K562 (cell line): ENCODE measurements at regions not wholly inside any gene's neighbourhood (a gene's known extent, or its start where the extent isn't known, plus 50 kb on each side); places are given as distances from the start of the nearest gene placed in this dataset.

Experiments
- ATAC-seq: fragments of 200-7000 bp; cut with Tn5 transposase; 3 replicates; pipeline ENCODE4 v1.9.1; 2020; ENCODE audit warnings: moderate library complexity
- BruUV-seq: library from RNA; stranded (reverse); fragments of 400-500 nt; replicated peaks from 2 replicates; lab custom pipeline; 2021; lab: Mats Ljungman, UMichigan
- CTCF ChIA-PET: fragments of 300-600 bp; formaldehyde crosslinking; extraction: SDS; loops from one replicate; lab custom pipeline; 2021; ENCODE audit warnings: low intra/inter-chr PET ratio; lab: Yijun Ruan, JAX
- POLR2A ChIA-PET: fragments of 300-600, 350-650 bp; sonication (Branson Sonifier 250); formaldehyde crosslinking; extraction: SDS; loops from one replicate; lab custom pipeline; 2021; ENCODE audit warnings: antibody characterized with exemption, inconsistent platforms; lab: Yijun Ruan, JAX
- DNase-seq, 4 experiments: peaks; one replicate each; pipeline versions ENCODE4 v3.0.0 to v3.0.0-alpha.2; 2011 to 2018; ENCODE audit warnings: low spot score in 3 of 4, mixed read lengths in 3 of 4; ENCODE audit errors: extremely low read depth in 1 of 4
- FAIRE-seq: peaks from 2 replicates; lab custom pipeline; 2011; peaks lifted over from hg19 to GRCh38; lab: Jason Lieb, UNC
- H2AFZ ChIP-seq: 2 replicates; pipeline ENCODE4 v1.6.0; 2011; ENCODE audit warnings: low read depth, low read length, control low read depth, inconsistent platforms
- H3K27ac ChIP-seq: fragments of 200-600 bp; 3 replicates; pipeline ENCODE4 v1.8.0; 2011; ENCODE audit warnings: low read depth, mild to moderate bottlenecking, control low read depth, inconsistent platforms, low read length, moderate library complexity, mixed read lengths; ENCODE audit errors: extremely low read depth
- H3K27me3 ChIP-seq, 2 experiments: fragments of 300-600 bp in 1 of 2; 2 replicates in 1 of 2; 3 replicates in 1 of 2; pipeline versions ENCODE4 v1.6.0 to v1.8.0; 2011; ENCODE audit warnings: inconsistent platforms in 2 of 2, low read length in 2 of 2, mild to moderate bottlenecking in 1 of 2, mixed read lengths in 1 of 2, moderate library complexity in 1 of 2; ENCODE audit not compliant: control insufficient read depth in 2 of 2, insufficient read depth in 2 of 2
- H3K36me3 ChIP-seq: fragments of 300-600 bp; 3 replicates; pipeline ENCODE4 v1.8.0; 2011; ENCODE audit warnings: mild to moderate bottlenecking, low read length, inconsistent platforms; ENCODE audit not compliant: control insufficient read depth, insufficient read depth
- H3K4me1 ChIP-seq, 2 experiments: fragments of 200-600 bp in 1 of 2; replicated peaks in 1 of 2; 2 replicates in 1 of 2; 3 replicates in 1 of 2; pipeline versions ENCODE4 v1.5.1 to v1.8.0; 2011; ENCODE audit warnings: inconsistent platforms in 2 of 2, low read length in 2 of 2, mild to moderate bottlenecking in 1 of 2, mixed read lengths in 1 of 2, moderate library complexity in 1 of 2; ENCODE audit not compliant: control insufficient read depth in 2 of 2, insufficient read depth in 2 of 2
- H3K4me2 ChIP-seq: 2 replicates; pipeline ENCODE4 v1.6.1; 2011; ENCODE audit warnings: low read length, control low read depth, inconsistent platforms, mixed read lengths; ENCODE audit not compliant: insufficient read depth
- H3K4me3 ChIP-seq: fragments of 200-600 bp; sonication (generic), shearing (Covaris generic); 2 replicates; pipeline ENCODE4 v1.5.1; 2016; ENCODE audit warnings: control low read depth, inconsistent platforms
- H3K79me2 ChIP-seq: fragments of 200-600 bp; 3 replicates; pipeline ENCODE4 v1.8.0; 2011; ENCODE audit warnings: low read length, inconsistent platforms; ENCODE audit not compliant: control insufficient read depth, insufficient read depth
- H3K9ac ChIP-seq, 2 experiments: 2 replicates each; pipeline versions ENCODE4 v1.6.0 to v1.6.1; 2011; ENCODE audit warnings: low read depth in 2 of 2, low read length in 2 of 2, control low read depth in 1 of 2, inconsistent platforms in 1 of 2, mild to moderate bottlenecking in 1 of 2, mixed read lengths in 1 of 2; ENCODE audit not compliant: insufficient read depth in 1 of 2
- H3K9me1 ChIP-seq: one replicate; pipeline ENCODE4 v1.6.0; 2011; ENCODE audit warnings: inconsistent platforms, mild to moderate bottlenecking, low read length, moderate library complexity; ENCODE audit not compliant: control insufficient read depth, insufficient read depth
- H3K9me3 ChIP-seq: replicated peaks from 2 replicates; pipeline ENCODE4 v1.5.1; 2011; ENCODE audit warnings: low read depth, low read length, inconsistent platforms; ENCODE audit not compliant: control insufficient read depth, insufficient read depth
- H4K20me1 ChIP-seq: replicated peaks from 2 replicates; pipeline ENCODE4 v1.6.1; 2011; ENCODE audit warnings: low read length, inconsistent platforms, mixed read lengths; ENCODE audit not compliant: control insufficient read depth, insufficient read depth
- CHD1 ChIP-seq: fragments of 200-600 bp; sonication (generic); IDR thresholded peaks from one replicate; pipeline ENCODE4 v1.6.1; 2012; ENCODE audit warnings: mild to moderate bottlenecking, moderate library complexity, low read length, inconsistent platforms
- DLX4 ChIP-seq: fragments of 250-450 bp; sonication (Bioruptor Pico); IDR thresholded peaks from 2 replicates; pipeline ENCODE4 v1.6.1; 2021; ENCODE audit warnings: mild to moderate bottlenecking
- MEF2A ChIP-seq: IDR thresholded peaks from 2 replicates; pipeline ENCODE4 v1.6.1; 2011; ENCODE audit warnings: low read depth, mild to moderate bottlenecking, low read length, moderate library complexity; ENCODE audit not compliant: control insufficient read depth
- NCOA6 ChIP-seq: fragments of 450-650 bp; IDR thresholded peaks from 2 replicates; pipeline ENCODE4 v1.6.1; 2017; ENCODE audit warnings: mild to moderate bottlenecking
- PHB2 ChIP-seq: fragments of 450-650 bp; IDR thresholded peaks from 2 replicates; pipeline ENCODE4 v1.6.1; 2017; ENCODE audit warnings: low read depth
- PHF20 ChIP-seq: fragments of 450-650 bp; IDR thresholded peaks from 2 replicates; pipeline ENCODE4 v1.6.1; 2018; ENCODE audit not compliant: partially characterized antibody
- RHOXF2B ChIP-seq: fragments of 250-450 bp; sonication (Bioruptor Pico); conservative IDR thresholded peaks from 2 replicates; pipeline ENCODE4 v1.5.1; 2021
- SUPT5H ChIP-seq: fragments of 450-650 bp; IDR thresholded peaks from 2 replicates; pipeline ENCODE4 v1.6.1; 2016
- TEAD1 ChIP-seq, 2 experiments: fragments of 450-650 bp in 1 of 2; sonication (generic) in 1 of 2; formaldehyde crosslinking; IDR thresholded peaks; 2 replicates each; pipeline versions ENCODE4 v1.4.0 to v1.8.0; 2020 to 2022; ENCODE audit warnings: mild to moderate bottlenecking in 2 of 2, missing genetic modification reagents in 1 of 2
- TSHZ1 ChIP-seq: fragments of 250-450 bp; sonication (Bioruptor Pico); IDR thresholded peaks from 2 replicates; pipeline ENCODE4 v1.4.0; 2020; ENCODE audit warnings: mild to moderate bottlenecking, moderate library complexity
- ZBTB26 ChIP-seq: fragments of 450-650 bp; formaldehyde crosslinking; IDR thresholded peaks from 2 replicates; pipeline ENCODE4 v1.4.0; 2022; ENCODE audit warnings: missing genetic modification characterization
- ZBTB5 ChIP-seq: fragments of 450-650 bp; IDR thresholded peaks from 2 replicates; pipeline ENCODE4 v1.6.1; 2017; ENCODE audit warnings: antibody characterized with exemption
- ZBTB8A ChIP-seq: fragments of 450-650 bp; IDR thresholded peaks from 2 replicates; pipeline ENCODE4 v1.6.1; 2018; ENCODE audit warnings: mild to moderate bottlenecking, moderate library complexity; ENCODE audit not compliant: partially characterized antibody
- ZFX ChIP-seq: sonication (generic); formaldehyde crosslinking; IDR thresholded peaks from 2 replicates; pipeline ENCODE4 v1.8.0; 2022; ENCODE audit warnings: mild to moderate bottlenecking, missing genetic modification reagents, moderate library complexity
- ZNF57 ChIP-seq: fragments of 450-650 bp; formaldehyde crosslinking; IDR thresholded peaks from 2 replicates; pipeline ENCODE4 v1.4.0; 2020; ENCODE audit warnings: mild to moderate bottlenecking, moderate library complexity
- WGBS: fragments of 100-300 bp; shearing (Covaris generic); methylation state at CpG from one replicate; pipeline ENCODE4 v1.1.6; 2016; ENCODE audit warnings: low coverage, mixed read lengths; ENCODE audit not compliant: insufficient coverage; ENCODE audit errors: missing lambda C conversion rate; 5-methylcytosine and 5-hydroxymethylcytosine counted together
- in situ Hi-C: fragments of 300-500 bp; cut with MboI; formaldehyde crosslinking; loops from 4 replicates; pipeline ENCODE4 v1.15.0; 2018; ENCODE audit warnings: inconsistent platforms, mixed read lengths
- intact Hi-C: fragments of 100-400 bp; cut with micrococcal nuclease; formaldehyde crosslinking; loops from 2 replicates; pipeline ENCODE4 v1.14.2; 2022

- TF ChIP-seq ZBTB26 (CRISPR knock-in tag) (no peak), ZBTB8A (no peak)
Measured at GRCh38 chr9:89970701-89971100, 365.9 kb downstream of the GADD45G start (continued).

GRCh38 chr9:89972535-89972934 is 367.7 kb downstream of the GADD45G start:
- no peak overlapping the region for H3K9ac ChIP-seq
- no peaks in the 10 kb centered on the region for H3K9me3 ChIP-seq
- in situ Hi-C loops (no loop called here), intact Hi-C loops (no loop called here)
- no TSS peak for BruUV-seq
- ATAC-seq (no peak), FAIRE-seq (no peak), DNase-seq (no peak)
- ChIA-PET POLR2A (no interaction called here), CTCF (no interaction called here)
- no peak overlapping the region for H3K4me2 ChIP-seq
- no peaks in the 10 kb centered on the region for H3K9me1 ChIP-seq
- 0% methylated on average over 5 of the region's 5 CpGs for WGBS
- H2AFZ ChIP-seq: no peak overlapping the region
- H3K27ac ChIP-seq: no peak overlapping the region
- peaks cover 0 to 5% of the 10 kb centered on the region in 2 experiments; a peak in 3 of 5 replicates for H3K27me3 ChIP-seq
- H4K20me1 ChIP-seq: no peaks in the 10 kb centered on the region
- no peak overlapping the region for H3K4me3 ChIP-seq
- no peaks in the 10 kb centered on the region for H3K4me1 ChIP-seq
- no peaks in the 10 kb centered on the region for H3K79me2 ChIP-seq
- H3K36me3 ChIP-seq: no peaks in the 10 kb centered on the region
- TF ChIP-seq ZBTB5: no peak
- TF ChIP-seq RHOXF2B (CRISPR knock-in tag): no peak
- no peak for TF ChIP-seq TEAD1 (CRISPR knock-in tag; IDR thresholded peaks at IDR 0.05)
- TF ChIP-seq ZFX (CRISPR knock-in tag): no peak
- no peak for TF ChIP-seq PHB2
- no peak for TF ChIP-seq TSHZ1 (CRISPR knock-in tag)
- TF ChIP-seq DLX4 (CRISPR knock-in tag): no peak
- no peak for TF ChIP-seq SUPT5H
- TF ChIP-seq MEF2A: no peak
- no peak for TF ChIP-seq CHD1
- no peak for TF ChIP-seq NCOA6
- no peak for TF ChIP-seq PHF20
- TF ChIP-seq ZNF57 (CRISPR knock-in tag): no peak
